HG02610 (cell line): ENCODE measurements at regions not wholly inside any gene's neighbourhood (a gene's known extent, or its start where the extent isn't known, plus 50 kb on each side); places are given as distances from the start of the nearest gene placed in this dataset.
"Not testable (repeated sequence)": the region's sequence is repeated elsewhere in the genome, so short reads cannot be mapped to it uniquely, and the experiment has no call there.

Experiments
- ATAC-seq: cut with Tn5 transposase; IDR thresholded peaks from one replicate; pipeline ENCODE4 v1.9.1; 2021; ENCODE audit warnings: mild to moderate bottlenecking, moderate library complexity; ENCODE audit not compliant: unreplicated experiment

- ATAC-seq = no peak
Measured at GRCh38 chr2:122669627-122670026, 914.2 kb downstream of the TSN start.

- ATAC-seq = no peak
Measured at GRCh38 chr2:122670897-122671296, 915.4 kb downstream of the TSN start.

DNA sequence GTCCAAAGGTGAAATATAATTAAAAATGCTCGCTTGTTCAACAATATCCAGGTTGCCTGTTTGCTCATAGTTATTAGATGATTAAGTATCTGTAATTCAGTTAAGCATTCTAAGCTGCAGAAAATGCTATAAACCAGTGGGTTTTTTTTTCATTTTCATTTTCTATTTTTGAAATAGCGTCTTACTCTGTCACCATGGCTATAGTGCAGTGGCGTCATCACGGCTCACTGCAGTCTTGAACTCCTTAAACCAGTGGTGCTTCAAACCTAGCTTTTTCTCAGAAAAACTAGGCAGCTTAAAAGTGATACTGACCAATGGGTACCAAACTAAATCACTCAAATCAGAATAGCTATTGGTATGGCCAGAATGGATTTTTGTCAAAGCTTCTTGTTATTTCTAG lies 925.2 kb downstream of the TSN start:
- no peak for ATAC-seq

GRCh38 chr2:122681626-122682025 lies 926.2 kb downstream of the TSN start:
- ATAC-seq = peak; percentile 88

GRCh38 chr2:122682356-122682755 lies 926.9 kb downstream of the TSN start:
- ATAC-seq = no peak

DNA sequence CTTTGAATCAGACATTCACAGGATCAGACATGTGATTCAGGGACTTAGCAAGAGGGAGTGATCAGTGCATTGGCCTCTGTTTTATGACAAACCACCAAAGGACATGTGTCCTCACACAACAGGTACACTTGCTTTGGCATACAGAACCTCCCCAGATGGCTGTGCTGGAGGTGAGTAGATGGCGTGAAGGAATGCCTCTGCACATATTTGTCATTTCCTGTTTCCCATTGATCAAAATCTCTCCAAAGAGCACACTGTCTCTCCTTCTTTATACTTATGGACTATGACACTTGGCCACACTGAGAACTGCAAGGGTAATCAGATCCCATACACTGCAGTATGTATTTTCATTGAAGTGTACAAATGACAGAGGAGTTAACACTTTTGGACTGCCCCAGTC lies 927.6 kb downstream of the TSN start:
- ATAC-seq = no peak

DNA sequence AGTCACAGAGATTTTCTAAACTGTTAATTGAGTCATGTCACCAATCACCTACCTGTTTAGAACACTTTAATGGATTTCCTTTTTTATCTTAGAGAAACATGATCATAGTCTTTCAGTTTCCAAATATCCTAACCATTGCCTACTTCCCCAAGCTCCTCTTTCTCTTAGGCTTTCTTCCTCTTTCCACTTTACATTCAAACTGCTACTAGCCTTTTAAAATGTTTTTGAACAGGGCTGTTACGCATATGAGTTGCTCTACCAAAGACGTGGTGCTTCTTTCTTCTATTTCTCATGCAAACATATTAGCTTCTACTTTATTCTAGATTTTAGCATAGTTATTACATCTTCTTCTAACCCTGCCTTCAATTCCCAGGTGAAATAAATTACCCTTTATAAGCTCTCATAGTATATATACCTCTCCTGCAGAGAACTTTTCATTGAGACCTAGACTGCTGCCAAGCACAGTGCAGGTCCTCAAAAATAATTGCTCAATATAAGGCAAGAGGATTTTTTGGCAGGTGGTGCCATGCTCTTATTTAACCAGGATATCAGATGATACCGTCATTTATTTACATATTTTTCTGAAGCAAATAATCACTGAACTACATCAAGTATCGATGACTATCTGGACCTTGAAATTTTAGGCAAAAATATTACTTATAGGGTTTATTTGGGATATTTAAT lies 937.1 kb downstream of the TSN start:
- ATAC-seq = no peak

GRCh38 chr2:122697415-122697814 lies 942.0 kb downstream of the TSN start:
- ATAC-seq = no peak

GRCh38 chr2:122703676-122704075 lies 948.2 kb downstream of the TSN start:
- peak; percentile 0 for ATAC-seq

DNA sequence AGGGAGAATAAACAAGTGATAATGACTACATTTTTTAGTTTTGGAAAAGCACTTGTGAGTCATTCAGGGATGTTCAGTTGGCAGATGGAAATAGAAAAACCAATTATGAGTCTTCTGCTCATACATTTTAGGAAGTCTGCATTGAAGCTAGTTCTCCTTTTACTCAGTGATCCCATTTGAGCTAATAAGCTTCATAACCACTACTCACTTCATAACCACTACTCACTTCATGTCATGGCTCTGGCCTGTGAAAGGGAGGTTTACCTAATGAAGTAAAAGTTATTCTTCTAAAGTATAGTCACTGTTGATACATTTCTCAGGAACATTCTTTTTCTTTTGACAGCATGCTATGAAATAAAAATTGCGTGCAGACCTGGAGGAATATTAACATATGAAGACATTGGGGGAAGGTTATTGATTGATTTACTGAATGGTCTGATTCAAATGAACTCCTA lies 948.7 kb downstream of the TSN start:
- peak; percentile 76 for ATAC-seq

GRCh38 chr2:122705746-122706145 lies 950.3 kb downstream of the TSN start:
- ATAC-seq = no peak

DNA sequence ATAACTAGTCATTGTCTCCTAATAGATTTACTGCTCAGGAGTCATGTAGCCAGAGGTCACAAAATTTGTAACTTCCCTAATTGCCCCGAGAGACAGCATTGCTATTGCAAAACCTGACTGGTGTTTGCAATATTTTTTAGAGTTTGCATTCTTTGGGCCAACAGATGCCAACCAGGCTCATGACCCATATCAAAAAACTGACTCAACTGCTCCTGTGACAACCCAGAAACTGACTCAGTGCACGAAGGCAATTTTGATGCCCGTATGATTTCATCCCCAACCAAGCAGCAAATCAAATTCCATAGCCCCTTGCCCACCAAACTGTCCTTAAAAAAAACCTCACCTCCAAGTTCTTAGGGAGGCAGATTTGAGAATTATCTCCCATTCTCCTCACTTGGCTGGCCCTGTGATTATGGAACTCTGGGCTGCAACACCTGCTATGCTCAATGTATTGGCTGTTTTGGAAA lies 951.3 kb downstream of the TSN start:
- ATAC-seq = no peak

- ATAC-seq = peak; percentile 57
Measured at GRCh38 chr2:122707224-122707824, 951.9 kb downstream of the TSN start.

- ATAC-seq = no peak
Measured at GRCh38 chr2:122710049-122710448, 954.6 kb downstream of the TSN start.

- ATAC-seq = no peak
Measured at GRCh38 chr2:122713800-122714199, 958.3 kb downstream of the TSN start.

- ATAC-seq = not testable (repeated sequence)
Measured at GRCh38 chr2:122720822-122721221, 965.4 kb downstream of the TSN start.

DNA sequence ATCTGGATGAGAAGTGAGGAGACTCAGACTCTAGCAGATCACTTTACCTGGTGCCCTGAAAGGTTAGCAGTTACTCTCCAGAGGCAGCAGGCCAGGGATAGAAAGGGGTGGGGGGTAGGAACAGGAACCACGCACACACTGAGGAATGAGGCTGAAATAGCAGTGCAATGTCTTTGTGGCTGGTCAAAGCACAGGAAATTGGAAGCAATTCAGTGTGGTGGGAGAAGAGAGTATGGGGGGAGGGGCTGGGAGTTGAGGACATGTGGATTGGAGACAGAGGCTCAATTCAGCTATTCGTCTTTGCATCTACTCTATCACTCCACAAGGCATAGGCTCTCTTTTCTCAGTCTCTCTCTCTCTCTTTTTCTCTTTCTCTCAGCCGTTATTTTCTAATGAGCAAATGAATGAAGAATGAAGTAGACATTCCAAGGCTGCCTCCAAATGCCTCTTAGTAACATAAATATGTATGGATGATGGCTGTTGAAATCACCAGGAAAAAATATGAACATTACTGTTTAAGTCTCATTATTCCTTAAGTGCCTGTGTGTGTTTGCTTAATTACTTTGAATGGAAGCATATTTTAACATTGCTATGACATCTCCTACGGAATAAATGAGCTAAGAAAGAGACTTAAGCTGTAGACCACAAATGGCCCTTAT lies 979.4 kb downstream of the TSN start:
- no peak for ATAC-seq

DNA sequence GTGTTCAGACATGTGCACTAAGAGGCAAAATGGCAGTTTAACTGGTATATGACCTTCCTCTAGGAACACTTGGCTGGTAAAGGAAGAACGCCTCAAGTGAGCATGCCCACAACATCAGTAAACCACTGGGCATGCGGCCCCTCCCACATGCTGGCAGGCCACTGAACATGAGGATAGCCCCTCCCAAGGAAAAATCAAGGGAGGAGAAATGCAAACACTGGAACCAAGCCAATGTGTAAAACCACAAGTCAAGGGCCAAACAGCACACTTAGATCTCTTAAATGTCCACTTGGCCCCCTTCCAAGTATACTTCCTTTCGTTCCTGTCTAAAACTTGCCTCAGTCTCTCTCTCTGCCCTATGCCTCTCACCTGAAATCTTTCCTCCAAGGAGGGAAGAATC lies 980.8 kb downstream of the TSN start:
- ATAC-seq = no peak

DNA sequence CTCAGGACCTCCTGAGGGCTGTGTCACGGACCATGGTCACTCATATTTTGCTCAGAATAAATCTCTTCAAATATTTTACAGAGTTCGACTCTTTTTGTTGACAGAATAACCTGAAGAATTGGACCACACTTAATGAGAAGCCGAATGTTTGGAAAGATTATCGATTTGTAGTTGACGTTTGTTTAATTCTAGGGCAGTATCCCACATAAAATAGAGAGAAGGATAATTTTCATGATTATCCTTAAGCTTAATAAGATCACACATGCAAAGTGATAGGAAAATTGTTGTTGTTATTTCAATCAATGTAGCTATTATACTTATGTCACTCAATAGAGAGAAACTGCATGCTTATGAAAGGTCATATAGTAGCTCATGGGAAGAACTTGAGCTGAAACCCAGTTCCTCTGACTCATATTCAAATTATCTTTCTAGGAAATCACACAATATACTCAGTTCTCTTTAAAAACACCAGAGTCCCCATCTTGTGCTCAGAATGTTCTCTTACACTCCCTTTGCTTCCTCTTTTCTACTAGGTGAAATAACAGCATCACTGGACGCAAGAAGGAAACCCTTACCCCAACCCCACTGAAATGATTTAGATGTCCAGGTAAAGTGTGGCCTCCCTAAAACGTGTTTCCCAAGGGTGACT lies 982.1 kb downstream of the TSN start:
- peak; percentile 90 for ATAC-seq

- ATAC-seq = peak; percentile 37
Measured at GRCh38 chr2:122739732-122740593, 984.5 kb downstream of the TSN start.

- ATAC-seq = no peak
Measured at GRCh38 chr2:122740594-122740948, 985.1 kb downstream of the TSN start.
